ENCODE measurements at regions not wholly inside any gene's neighbourhood (a gene's known extent, or its start where the extent isn't known, plus 50 kb on each side); places are given as distances from the start of the nearest gene placed in this dataset.

DNA sequence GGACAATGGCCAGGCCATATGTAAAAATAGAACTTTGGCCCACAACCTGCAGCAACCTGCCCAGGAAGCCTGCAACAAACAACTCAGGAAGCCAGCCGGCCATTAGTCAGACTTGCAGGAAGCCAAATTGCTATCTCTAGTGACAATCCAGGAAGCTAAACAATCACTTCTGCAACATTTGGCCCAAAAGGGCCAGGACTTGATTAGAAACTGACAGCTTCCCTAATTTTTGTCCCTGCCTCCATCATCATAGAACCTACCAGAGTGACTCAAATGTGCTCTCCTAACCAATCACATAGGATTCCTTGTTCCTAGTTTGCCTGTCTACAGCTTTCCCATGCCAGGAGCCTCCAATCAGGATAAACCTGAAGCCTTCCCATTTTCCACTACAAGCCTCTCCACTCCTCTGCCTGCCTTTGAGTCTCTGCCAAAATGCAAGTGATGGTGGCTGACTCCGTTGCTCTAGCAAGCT lies 639.3 kb downstream of the PTPRU start:
- DNase-seq (ENCODE audit: low spot score): peak; percentile 43

DNA sequence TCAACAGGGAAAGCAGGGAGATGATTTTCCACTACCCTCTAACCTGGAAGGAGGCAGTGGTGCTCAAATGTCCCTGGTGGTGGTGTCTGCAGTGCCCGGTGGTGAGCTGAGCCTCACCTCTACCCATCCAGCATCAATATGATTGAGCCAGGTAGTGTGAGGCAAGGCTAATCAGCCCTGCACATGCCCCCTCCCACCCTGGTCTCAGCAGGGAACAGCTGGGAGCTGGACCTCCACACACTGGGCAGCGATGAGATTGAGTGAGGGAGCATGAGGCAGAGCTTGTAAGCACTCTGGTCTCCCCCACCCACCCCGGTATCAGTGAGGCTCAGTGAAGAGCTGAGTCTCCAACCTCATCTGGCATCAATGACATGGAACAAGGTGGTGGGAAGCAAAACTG lies 634.3 kb downstream of the PTPRU start:
- DNase-seq (ENCODE audit: low spot score): no peak

DNA sequence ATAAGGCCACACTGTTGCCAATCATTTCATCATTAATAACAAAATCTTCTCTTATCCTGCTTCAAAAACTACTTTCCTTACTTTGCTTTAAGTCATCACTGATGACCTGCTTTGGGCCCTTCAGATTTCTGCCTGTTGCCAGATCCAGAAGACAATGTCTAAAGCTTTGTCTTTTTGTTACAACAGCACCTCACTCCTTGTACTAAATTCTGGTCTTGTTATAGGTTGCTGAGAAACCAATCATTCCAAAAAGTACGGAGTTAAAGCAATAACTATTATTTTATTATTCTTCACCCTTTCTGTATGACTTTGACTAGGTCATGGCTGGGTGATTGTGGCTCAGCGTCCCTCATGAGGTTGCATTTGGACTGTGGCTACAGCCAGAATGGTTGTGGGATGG lies 633.5 kb downstream of the PTPRU start:
- no peak for DNase-seq (ENCODE audit: low spot score)

DNA sequence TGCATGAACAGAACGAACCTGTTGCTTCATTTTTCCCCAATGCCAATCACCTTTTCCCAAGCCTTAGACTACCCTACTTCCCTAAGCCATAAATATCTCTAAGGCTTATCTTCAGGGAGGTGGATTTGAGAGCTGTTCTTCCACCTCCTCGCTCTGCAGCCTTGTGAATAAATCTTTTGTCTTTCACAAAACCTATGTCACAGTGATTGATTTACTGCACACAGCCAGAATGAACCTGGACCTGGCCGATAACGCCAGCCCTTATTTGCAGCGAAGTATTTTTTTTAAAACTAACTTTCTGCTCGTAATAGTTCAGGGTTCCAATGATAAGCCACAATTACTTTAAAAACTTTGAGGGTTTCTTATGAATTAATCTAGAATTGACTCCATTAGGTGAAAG lies 632.6 kb downstream of the PTPRU start:
- no peak for DNase-seq (ENCODE audit: low spot score)

GRCh38 chr1:29868096-29868495 lies 631.8 kb downstream of the PTPRU start:
- DNase-seq (ENCODE audit: low spot score): no peak

- DNase-seq (ENCODE audit: low spot score): no peak
These were observed 628.7 kb downstream of the PTPRU start for GRCh38 chr1:29865051-29865450.

- DNase-seq (ENCODE audit: low spot score): no peak
These were observed 628.2 kb downstream of the PTPRU start for GRCh38 chr1:29864431-29865022.

DNA sequence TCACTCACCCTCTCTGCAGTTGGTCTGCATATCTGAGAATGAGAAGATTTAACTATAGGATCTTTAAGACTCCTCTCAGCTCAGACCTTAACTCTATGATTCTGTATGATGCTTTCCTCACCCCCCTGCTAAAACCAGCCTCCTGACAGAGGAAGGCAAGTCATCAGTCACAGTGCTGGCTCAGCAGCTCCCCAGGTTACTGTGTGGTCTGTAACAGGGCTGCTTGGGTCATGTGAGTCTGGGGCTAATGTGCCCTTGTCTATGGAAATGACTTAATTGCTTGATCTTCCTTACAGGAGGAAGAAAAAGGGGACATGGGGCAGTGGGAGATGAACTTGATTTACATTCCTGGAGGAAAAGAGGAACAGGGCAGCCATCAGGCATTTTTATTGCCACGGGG lies 625.6 kb downstream of the PTPRU start:
- no peak for DNase-seq (ENCODE audit: low spot score)

DNA sequence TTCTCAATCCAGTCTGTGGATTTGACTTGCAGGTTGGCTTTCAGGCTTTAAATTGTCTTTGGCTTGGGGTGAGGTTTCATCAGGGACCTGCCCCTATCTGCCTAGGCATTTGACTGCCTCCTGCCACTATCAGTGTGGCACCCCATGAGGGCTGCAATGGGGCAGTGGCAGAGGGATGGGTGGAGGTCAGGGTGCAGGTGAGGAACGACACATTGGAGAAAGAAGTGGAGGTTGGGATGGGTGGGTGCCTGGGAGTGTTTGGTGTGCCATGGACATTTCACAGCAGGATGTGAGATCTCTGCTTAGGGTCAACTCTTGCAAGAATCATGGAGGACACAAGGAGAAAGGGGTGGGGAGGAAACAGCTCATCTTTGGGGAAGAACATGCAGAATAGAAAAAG lies 625.1 kb downstream of the PTPRU start:
- no peak for DNase-seq (ENCODE audit: low spot score)

DNA sequence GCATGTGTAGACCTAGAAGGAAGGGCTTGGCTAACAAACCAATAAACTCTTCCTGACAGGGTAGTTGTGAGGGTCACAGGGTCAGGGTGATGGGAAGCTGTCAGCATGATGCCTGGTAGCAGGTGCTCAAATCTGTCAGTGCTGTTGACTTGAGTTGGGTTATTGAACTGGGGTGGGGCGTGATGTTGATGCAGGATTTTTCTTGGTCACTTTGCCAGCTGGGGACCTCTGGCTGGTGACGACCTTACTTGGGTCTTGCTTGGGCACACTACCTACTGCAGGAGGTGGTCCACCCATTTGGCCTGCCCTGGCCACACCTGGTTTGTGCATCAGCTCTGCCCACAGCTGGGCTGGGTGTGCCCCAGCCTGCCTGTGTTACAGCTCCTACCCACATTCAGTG lies 624.4 kb downstream of the PTPRU start:
- DNase-seq (ENCODE audit: low spot score): no peak

DNA sequence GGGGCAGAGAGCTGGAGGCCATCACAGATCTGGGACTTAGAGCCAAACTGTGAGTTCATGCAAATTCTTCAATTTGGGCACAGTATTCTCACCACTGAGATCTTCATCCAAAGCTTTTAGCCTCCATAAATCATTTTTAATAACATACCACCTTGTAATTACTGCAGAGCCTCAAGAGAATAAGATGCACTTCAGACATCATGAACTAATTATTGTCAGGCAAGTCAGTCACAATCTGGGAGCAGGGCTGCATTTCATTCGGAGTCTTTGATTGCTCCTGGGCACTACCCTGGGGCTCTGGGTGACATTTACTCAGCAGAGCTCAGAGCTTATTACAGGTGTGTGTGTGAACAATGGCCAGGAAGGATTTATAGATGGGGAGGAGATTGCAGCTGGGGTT lies 623.7 kb downstream of the PTPRU start:
- no peak for DNase-seq (ENCODE audit: low spot score)

GRCh38 chr1:29859126-29859525 lies 622.8 kb downstream of the PTPRU start:
- no peak for DNase-seq (ENCODE audit: low spot score)

DNA sequence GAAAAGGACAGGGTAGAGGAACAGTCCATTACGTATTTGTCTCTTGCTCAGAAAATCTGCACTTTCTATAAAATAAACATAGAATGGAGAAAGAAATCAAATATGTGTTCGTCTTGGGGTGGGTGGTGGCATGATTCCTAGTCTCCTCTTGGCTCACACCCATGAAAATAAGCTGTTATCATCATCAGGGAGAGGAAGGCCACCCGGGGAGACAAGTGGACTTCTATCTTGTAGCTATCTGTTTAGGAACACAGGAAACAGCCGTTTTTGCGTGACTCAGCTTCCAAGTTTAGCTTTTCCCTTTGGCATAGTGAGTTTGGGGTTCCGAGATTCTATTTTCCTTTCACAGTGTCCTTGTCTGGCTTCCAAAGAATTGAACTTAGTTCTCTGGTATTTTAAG lies 622.3 kb downstream of the PTPRU start:
- DNase-seq (ENCODE audit: low spot score): no peak

GRCh38 chr1:29856340-29857114 lies 620.2 kb downstream of the PTPRU start:
- DNase-seq (ENCODE audit: low spot score): no peak

DNA sequence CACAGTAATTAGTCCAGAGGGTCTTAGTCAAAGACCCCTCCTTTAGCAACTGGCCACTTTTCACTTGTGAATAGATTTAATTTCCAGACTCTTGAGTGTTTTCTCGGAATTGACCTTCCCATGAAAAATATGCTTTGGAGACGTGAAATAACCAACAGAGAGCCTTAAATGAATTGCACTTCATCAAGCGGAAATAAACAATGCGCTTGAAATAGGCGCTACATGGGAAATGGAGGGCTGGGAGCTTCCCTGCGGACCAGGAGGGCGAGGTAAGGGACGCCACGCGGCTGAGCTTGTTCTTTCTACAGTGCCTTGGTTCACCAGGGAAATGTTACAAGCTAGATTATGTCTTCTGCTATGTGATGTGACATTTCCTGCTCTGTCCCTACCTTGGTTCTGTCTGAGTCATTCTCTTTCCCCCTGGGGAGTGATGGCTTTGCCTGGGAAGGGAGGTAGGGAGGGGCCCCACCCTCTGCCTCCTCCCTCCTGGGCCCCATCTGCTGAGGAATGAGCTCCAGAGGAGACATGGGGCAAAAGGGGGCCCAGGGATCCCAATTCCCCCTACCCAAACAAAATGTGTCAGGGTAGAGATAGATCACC lies 619.3 kb downstream of the PTPRU start:
- DNase-seq (ENCODE audit: low spot score): no peak

DNA sequence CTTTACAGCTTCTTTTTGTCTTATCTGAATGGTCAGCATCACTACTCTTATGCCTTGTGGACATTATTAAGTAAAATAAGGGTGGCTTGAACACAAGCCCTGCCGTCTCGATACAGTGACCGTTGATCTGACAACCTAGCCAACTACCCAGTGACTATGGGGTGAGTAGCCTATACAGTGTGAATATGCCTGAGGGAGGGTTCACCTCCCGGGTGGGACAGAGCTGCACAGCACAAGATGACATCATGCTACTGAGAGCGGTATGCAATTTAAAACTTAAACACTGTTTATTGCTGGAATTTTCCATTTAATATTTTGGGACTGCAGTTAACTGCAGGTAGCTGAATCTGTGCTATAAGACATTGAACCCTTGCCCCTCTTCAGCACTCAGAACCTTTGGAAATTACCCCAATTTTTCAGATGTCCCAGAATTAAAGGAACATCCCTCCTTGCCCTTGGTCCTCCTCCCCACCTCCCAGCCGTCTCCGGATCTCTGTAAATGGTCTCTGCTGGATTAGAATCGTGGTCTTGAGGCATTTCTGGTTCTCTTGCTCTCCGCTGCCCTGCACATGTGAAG lies 618.5 kb downstream of the PTPRU start:
- no peak for DNase-seq (ENCODE audit: low spot score)

DNA sequence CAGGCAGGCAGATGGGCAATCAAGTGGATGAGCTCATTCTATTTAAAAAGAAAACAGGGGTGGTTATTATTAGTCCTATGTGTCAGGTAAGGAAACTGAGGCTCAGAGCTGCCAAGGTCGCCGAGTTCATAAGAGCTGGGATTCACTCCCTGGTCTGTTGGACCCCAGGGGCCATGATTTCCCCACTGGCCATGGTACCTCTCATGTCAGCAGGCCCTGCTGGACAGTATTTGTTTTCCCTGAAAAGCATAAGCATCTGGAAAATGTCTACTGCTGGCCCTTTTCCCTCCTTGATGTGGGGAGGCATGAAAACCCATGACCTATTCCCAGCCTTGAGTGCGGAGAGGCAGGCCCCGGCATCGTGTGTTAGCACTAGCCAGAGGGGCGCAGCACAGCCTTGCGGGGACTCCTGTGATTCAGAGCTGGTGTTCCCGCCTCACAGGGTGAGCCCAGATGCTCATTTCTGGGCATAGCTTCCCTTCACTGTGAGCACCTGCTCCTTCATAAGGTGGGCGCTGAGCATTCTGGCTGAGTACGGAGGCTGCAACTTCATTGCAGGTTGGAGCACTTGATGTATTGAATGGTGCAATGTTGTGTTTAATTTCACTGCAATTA lies 617.5 kb downstream of the PTPRU start:
- no peak for DNase-seq (ENCODE audit: low spot score)

DNA sequence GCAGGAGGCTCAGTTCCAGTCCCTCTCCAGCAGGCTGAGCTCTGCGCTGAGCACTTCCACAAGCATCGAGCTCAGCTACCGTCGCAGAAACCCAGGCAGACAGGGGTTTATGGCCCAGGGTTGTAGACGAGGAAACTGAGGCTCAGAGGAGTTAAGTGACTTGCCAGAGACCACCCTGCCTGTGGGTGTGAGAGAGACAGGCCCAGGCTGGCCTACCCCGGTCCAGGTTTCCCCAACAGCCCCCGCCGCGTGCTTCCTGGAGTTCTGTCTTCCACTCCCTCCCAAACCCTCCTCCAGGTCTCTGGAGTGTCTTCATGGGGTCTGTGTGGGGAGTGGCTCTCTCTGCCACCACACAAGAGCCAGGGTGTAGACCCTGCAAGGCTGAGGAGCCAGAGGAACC lies 615.9 kb downstream of the PTPRU start:
- DNase-seq (ENCODE audit: low spot score): no peak

- DNase-seq (ENCODE audit: low spot score): no peak
These were observed 615.4 kb downstream of the PTPRU start for GRCh38 chr1:29851691-29852090.

DNA sequence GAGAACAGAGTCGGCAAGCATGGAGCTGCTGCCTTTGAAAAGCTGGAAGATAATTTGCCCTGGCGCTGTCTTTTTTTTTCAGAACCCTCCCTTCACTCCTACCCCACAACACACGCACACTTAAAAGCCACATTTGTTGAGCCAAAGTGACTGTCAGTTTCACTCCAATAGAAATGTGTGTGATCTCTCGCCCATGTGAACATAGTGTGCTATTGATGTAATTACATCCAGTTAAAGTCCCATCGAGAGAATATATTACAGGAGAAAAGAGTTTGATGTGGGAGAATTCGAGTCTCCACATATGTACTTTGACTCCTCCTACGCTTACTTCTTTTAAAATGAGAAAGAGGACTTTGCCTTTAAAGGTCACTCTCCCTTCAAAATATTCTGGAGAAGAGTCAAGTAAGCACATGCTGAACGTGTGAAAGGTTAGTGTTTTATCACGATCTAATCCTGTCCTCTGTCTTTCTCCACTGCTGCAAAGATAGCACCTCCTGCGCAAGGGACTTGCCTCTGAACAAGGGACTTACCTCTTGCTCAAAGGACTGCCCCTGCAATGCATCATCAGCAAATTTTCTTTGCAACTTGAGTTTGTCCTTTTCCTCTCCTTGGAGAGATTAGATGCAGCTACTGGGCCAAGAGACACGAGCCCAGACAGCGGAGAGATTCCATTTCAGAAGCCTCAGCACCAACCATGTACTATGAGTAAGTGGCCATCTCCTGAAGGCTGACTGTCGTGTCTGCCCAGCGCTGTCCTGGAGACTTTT lies 613.9 kb downstream of the PTPRU start:
- DNase-seq (ENCODE audit: low spot score): no peak

- peak; percentile 31 for DNase-seq (ENCODE audit: low spot score)
These were observed 612.9 kb downstream of the PTPRU start for GRCh38 chr1:29849038-29849750.
